Sigmoid colon (tissue), 6 donors: ENCODE measurements at regions not wholly inside any gene's neighbourhood (a gene's known extent, or its start where the extent isn't known, plus 50 kb on each side); places are given as distances from the start of the nearest gene placed in this dataset.

Experiments
- DNase-seq: peaks from one replicate; pipeline ENCODE4 v3.0.0-alpha.2; 2019
- H3K27ac ChIP-seq, 4 donors: fragments of 200-600 bp; sonication (generic); one replicate each; pipeline ENCODE4 v1.5.1; 2016 to 2019; ENCODE audit warnings: mild to moderate bottlenecking in 1 of 4
- H3K27me3 ChIP-seq, 3 donors: fragments of 200-600 bp; sonication (generic); one replicate each; pipeline ENCODE4 v1.5.1; 2019; ENCODE audit warnings: mild to moderate bottlenecking in 1 of 3
- H3K36me3 ChIP-seq, 4 donors: fragments of 200-600 bp; sonication (generic); one replicate each; pipeline ENCODE4 v1.5.1; 2016 to 2019
- H3K4me1 ChIP-seq, 4 donors: fragments of 200-600 bp; sonication (generic); one replicate each; pipeline ENCODE4 v1.5.1; 2017 to 2019
- H3K4me3 ChIP-seq, 4 donors: fragments of 200-600 bp; sonication (generic); one replicate each; pipeline ENCODE4 v1.5.1; 2017 to 2019; ENCODE audit warnings: mild to moderate bottlenecking in 2 of 4, moderate library complexity in 1 of 4
- H3K9me3 ChIP-seq, 4 donors: fragments of 200-600 bp in 3 of 4; sonication (generic) in 3 of 4; one replicate each; pipeline versions ENCODE4 v1.5.1 to v1.6.1; 2013 to 2019
- EP300 ChIP-seq, 4 donors: sonication (generic); formaldehyde crosslinking; IDR thresholded peaks; one replicate each; pipeline ENCODE4 v1.6.1; 2017; ENCODE audit warnings: antibody characterized with exemption in 4 of 4
- POLR2A ChIP-seq, 2 donors: fragments of 450-650 bp; IDR thresholded peaks; one replicate each; pipeline ENCODE4 v1.6.1; 2016; ENCODE audit warnings: antibody characterized with exemption in 2 of 2, mild to moderate bottlenecking in 2 of 2, moderate library complexity in 2 of 2
- POLR2AphosphoS5 ChIP-seq, 4 donors: sonication (generic); formaldehyde crosslinking; IDR thresholded peaks; one replicate each; pipeline ENCODE4 v1.6.1; 2017; ENCODE audit warnings: antibody characterized with exemption in 4 of 4
- WGBS, 2 donors: extraction: QIAGEN DNeasy Blood & Tissue Kit; methylation state at CpG; one replicate each; pipeline ENCODE4 v1.1.7; 2013; 5-methylcytosine and 5-hydroxymethylcytosine counted together
- intact Hi-C: fragments of 100-400 bp; cut with DNase I; formaldehyde crosslinking; loops from one replicate; pipeline ENCODE4 v1.15.1; 2023
- TF ChIP-seq, protein P1 (sequence below), 4 experiments: fragments of 450-650 bp in 3 of 4; fragments of 200-600 bp in 1 of 4; IDR thresholded peaks; one replicate each; pipeline ENCODE4 v1.5.1; 2016 to 2019; ENCODE audit warnings: antibody characterized with exemption in 4 of 4, mild to moderate bottlenecking in 3 of 4, moderate library complexity in 2 of 4
- donor health status: healthy with polysubstance abuse.
- donor health status: healthy.

DNA sequence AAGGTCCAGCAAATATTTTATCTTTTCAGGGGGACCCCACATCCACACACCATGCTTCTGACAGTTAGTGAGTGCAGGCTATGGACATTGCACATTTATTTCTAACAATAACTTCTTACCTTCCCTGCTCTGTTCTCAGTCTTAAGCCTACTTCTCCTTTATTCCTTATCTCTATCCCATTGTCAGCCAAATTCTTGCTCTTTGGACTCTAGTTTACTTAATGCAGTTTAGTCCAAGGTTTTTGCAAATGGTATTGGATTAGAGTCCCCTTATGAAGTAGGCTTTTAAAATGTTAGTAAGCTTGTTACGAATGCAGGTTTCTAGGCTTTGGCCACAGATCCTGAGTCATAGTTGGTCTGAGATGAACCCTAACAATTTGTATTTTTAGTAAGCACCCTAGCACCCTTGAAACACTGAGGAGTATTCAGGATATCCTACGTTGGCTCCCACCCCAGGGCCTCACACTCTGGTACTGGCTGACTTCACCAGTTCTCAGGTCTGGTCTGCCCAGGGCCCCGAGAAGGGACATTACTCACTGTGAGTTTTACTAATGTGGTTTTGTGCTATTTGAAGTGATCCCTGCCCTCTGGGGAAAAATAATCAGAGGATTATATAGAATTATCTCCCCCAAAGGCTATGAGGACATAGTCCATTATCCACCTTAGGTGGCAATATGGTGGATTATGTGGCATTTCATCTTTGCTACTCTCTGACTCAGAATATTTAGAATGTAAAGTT is 239.5 kb downstream of the TGFB2 start:
- intact Hi-C loops: no loop called here
- WGBS, 2 donors: 49 to 60% methylated on average over 3 of the region's 3 CpGs
- H3K27ac ChIP-seq: no peak overlapping the region

DNA sequence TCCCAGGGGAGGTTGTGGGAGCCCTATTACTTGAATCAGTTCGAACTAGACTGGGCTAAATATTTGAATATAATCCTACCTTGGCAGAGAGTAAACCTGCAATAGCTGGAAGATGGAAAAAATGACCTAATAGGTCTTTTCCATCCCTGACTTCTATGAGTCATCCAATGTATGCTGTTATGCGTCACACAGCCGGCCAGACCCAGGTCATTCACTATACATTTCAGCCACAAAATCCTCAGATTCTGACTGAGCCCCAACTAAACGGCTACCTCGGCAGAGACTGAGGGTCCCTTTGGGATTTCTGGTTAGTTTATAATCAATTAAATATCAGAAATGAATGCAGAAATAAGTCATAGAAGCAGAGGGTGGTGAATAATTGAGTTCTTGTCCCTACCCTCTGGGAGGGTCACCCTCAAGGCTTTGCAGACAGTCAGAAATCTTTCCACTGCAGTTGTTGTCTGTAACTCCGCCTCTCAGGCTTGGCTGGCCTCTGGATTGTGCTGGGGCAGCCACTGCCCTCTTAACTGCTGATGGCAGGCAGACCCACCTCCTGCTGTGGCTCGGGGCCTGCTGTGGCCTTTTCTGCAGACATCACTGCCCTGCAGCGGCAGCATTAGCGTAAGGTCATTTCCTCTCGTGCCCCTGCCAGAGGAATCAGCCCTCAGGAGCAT is 240.5 kb downstream of the TGFB2 start:
- H3K27ac ChIP-seq: no peak overlapping the region
- H3K36me3 ChIP-seq: no peaks in the 10 kb centered on the region
- TF ChIP-seq POLR2AphosphoS5 (IDR thresholded peaks at IDR 0.05) (no peak), EP300 (IDR thresholded peaks at IDR 0.05) (no peak), POLR2A (IDR thresholded peaks at IDR 0.05) (no peak)
- TF ChIP-seq, protein P1, sequence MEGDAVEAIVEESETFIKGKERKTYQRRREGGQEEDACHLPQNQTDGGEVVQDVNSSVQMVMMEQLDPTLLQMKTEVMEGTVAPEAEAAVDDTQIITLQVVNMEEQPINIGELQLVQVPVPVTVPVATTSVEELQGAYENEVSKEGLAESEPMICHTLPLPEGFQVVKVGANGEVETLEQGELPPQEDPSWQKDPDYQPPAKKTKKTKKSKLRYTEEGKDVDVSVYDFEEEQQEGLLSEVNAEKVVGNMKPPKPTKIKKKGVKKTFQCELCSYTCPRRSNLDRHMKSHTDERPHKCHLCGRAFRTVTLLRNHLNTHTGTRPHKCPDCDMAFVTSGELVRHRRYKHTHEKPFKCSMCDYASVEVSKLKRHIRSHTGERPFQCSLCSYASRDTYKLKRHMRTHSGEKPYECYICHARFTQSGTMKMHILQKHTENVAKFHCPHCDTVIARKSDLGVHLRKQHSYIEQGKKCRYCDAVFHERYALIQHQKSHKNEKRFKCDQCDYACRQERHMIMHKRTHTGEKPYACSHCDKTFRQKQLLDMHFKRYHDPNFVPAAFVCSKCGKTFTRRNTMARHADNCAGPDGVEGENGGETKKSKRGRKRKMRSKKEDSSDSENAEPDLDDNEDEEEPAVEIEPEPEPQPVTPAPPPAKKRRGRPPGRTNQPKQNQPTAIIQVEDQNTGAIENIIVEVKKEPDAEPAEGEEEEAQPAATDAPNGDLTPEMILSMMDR (IDR thresholded peaks at IDR 0.05): no peak
- no peak overlapping the region for H3K4me3 ChIP-seq
- no peaks in the 10 kb centered on the region for H3K27me3 ChIP-seq
- H3K4me1 ChIP-seq: peaks cover 0 to 12% (median 8%) of the 10 kb centered on the region in 4 donors
- no peak for DNase-seq
- 52 to 54% methylated on average over 10 of the region's 10 CpGs for WGBS, 2 donors
- intact Hi-C loops: no loop called here
- no peaks in the 10 kb centered on the region for H3K9me3 ChIP-seq

More for the DNA sequence above, 239.5 kb downstream of the TGFB2 start:
- TF ChIP-seq, protein P1 (IDR thresholded peaks at IDR 0.05): no peak
- TF ChIP-seq POLR2AphosphoS5 (IDR thresholded peaks at IDR 0.05) (no peak), EP300 (IDR thresholded peaks at IDR 0.05) (no peak), POLR2A (IDR thresholded peaks at IDR 0.05) (no peak)
- H3K4me3 ChIP-seq: no peak overlapping the region
- no peaks in the 10 kb centered on the region for H3K27me3 ChIP-seq
- H3K4me1 ChIP-seq: peaks cover 0 to 12% (median 8%) of the 10 kb centered on the region in 4 donors
- H3K36me3 ChIP-seq: no peaks in the 10 kb centered on the region
- no peaks in the 10 kb centered on the region for H3K9me3 ChIP-seq
- DNase-seq: no peak

DNA sequence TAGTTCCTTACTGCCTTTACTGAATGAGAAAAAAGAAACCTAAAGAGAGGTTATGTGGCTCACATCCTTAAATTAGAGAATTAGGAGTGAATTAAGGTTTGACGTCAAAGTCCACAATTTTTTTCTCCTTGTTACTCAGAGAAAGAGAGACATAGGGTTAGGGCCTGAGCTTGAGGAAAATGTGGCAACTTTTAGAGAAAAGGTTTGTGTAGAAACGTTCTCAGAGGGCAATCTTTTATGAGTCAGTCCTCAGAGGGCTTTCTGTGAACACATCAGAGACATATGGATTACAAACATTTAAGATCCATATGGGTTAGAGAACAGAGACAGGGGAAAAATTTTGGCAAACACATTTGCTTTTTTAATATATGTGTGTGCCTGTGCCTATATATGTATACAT is 242.8 kb downstream of the TGFB2 start:
- 59 to 85% methylated on average over 2 of the region's 2 CpGs for WGBS, 2 donors
- DNase-seq: no peak
- TF ChIP-seq EP300 (IDR thresholded peaks at IDR 0.05): no peak
- no peak for TF ChIP-seq POLR2A (IDR thresholded peaks at IDR 0.05)
- TF ChIP-seq POLR2AphosphoS5 (IDR thresholded peaks at IDR 0.05): no peak
- TF ChIP-seq, protein P1 (IDR thresholded peaks at IDR 0.05): no peak
- no peak overlapping the region for H3K4me3 ChIP-seq
- H3K9me3 ChIP-seq: no peaks in the 10 kb centered on the region
- H3K4me1 ChIP-seq: peaks cover 0 to 12% (median 8%) of the 10 kb centered on the region in 4 donors
- H3K36me3 ChIP-seq: no peaks in the 10 kb centered on the region
- no peak overlapping the region for H3K27ac ChIP-seq
- intact Hi-C loops: no loop called here
- H3K27me3 ChIP-seq: no peaks in the 10 kb centered on the region

- no peak overlapping the region for H3K4me3 ChIP-seq
- H3K27ac ChIP-seq: no peak overlapping the region
- H3K36me3 ChIP-seq: no peaks in the 10 kb centered on the region
- peaks cover 0 to 12% (median 8%) of the 10 kb centered on the region in 4 donors for H3K4me1 ChIP-seq
- no peaks in the 10 kb centered on the region for H3K27me3 ChIP-seq
- DNase-seq: no peak
- intact Hi-C loops: no loop called here
- no peaks in the 10 kb centered on the region for H3K9me3 ChIP-seq
- TF ChIP-seq, protein P1 (IDR thresholded peaks at IDR 0.05): no peak
- TF ChIP-seq EP300 (IDR thresholded peaks at IDR 0.05) (no peak), POLR2AphosphoS5 (IDR thresholded peaks at IDR 0.05) (no peak), POLR2A (IDR thresholded peaks at IDR 0.05) (no peak)
- 54 to 78% methylated on average over 13 of the region's 13 CpGs for WGBS, 2 donors
These were observed 243.5 kb downstream of the TGFB2 start for GRCh38 chr1:218588540-218589172.
